Endometrial microvascular endothelial cells (primary cell): ENCODE measurements at regions not wholly inside any gene's neighbourhood (a gene's known extent, or its start where the extent isn't known, plus 50 kb on each side); places are given as distances from the start of the nearest gene placed in this dataset.

Experiments used
- in situ Hi-C: cut with HindIII; loops from 2 replicates; pipeline ENCODE4 v1.10.0; 2017; ENCODE audit warnings: low sequenced_read_pairs, low pct_unique_long_range_greater_than_20kb; ENCODE audit errors: inconsistent ontology term

GRCh38 chr5:2253040-2253975 lies 370.6 kb upstream of the IRX4 start:
- in situ Hi-C loops = no loop called here

- in situ Hi-C loops = no loop called here
Measured at GRCh38 chr5:2251751-2252150, 369.0 kb upstream of the IRX4 start.

- in situ Hi-C loops = no loop called here
Measured at GRCh38 chr5:2251298-2251697, 368.6 kb upstream of the IRX4 start.

GRCh38 chr5:2250365-2250950 lies 367.7 kb upstream of the IRX4 start:
- in situ Hi-C loops = no loop called here

- in situ Hi-C loops = no loop called here
Measured at GRCh38 chr5:2249442-2249841, 366.7 kb upstream of the IRX4 start.

GRCh38 chr5:2249026-2249425 lies 366.3 kb upstream of the IRX4 start:
- in situ Hi-C loops = no loop called here

- in situ Hi-C loops = no loop called here
Measured at GRCh38 chr5:2242539-2242938, 359.8 kb upstream of the IRX4 start.

GRCh38 chr5:2241842-2242241 lies 359.1 kb upstream of the IRX4 start:
- in situ Hi-C loops = no loop called here

- in situ Hi-C loops = no loop called here
Measured at GRCh38 chr5:2240118-2240904, 357.6 kb upstream of the IRX4 start.

- in situ Hi-C loops = no loop called here
Measured at GRCh38 chr5:2239201-2239910, 356.6 kb upstream of the IRX4 start.

GRCh38 chr5:2238732-2239131 lies 356.0 kb upstream of the IRX4 start:
- in situ Hi-C loops = no loop called here

GRCh38 chr5:2227433-2227832 lies 344.7 kb upstream of the IRX4 start:
- in situ Hi-C loops = no loop called here

GRCh38 chr5:2224689-2225088 lies 342.0 kb upstream of the IRX4 start:
- in situ Hi-C loops = no loop called here

GRCh38 chr5:2223303-2223702 lies 340.6 kb upstream of the IRX4 start:
- in situ Hi-C loops = no loop called here

GRCh38 chr5:2222246-2222992 lies 339.7 kb upstream of the IRX4 start:
- in situ Hi-C loops = no loop called here

GRCh38 chr5:2221450-2221849 lies 338.7 kb upstream of the IRX4 start:
- in situ Hi-C loops = no loop called here

- in situ Hi-C loops = no loop called here
Measured at GRCh38 chr5:2220741-2221140, 338.0 kb upstream of the IRX4 start.

GRCh38 chr5:2219149-2219776 lies 336.5 kb upstream of the IRX4 start:
- in situ Hi-C loops = no loop called here
